ENCODE measurements at regions not wholly inside any gene's neighbourhood (a gene's known extent, or its start where the extent isn't known, plus 50 kb on each side); places are given as distances from the start of the nearest gene placed in this dataset.

GRCh38 chr1:213375002-213375401 is 324.0 kb downstream of the RPS6KC1 start:
- no peak for DNase-seq (ENCODE audit: low read depth)

DNA sequence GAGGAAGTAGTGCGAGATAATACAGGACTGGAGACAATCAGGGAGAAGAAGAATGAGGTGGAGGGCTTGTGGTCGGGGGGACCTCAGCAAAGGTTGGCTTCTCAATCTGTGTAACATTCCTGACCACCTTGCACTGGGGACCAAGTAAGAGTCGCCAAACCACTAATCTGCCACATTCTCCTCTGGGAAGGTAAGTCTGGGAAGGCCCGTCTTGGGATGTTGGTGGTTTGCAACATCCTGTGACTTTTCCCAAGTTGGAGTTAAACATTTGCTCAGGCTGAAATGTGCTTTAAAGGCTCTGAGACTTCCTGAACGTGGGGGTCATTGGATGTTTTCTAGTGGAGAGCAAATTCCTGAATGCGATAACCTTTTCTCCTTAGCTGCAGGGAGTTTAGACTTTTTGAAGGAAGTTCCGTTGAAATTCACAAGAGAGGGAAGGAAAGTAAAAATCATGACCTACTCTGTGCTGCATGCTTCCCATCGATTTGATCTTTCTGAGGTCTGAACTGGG is 325.9 kb downstream of the RPS6KC1 start:
- DNase-seq (ENCODE audit: low read depth) = no peak

DNA sequence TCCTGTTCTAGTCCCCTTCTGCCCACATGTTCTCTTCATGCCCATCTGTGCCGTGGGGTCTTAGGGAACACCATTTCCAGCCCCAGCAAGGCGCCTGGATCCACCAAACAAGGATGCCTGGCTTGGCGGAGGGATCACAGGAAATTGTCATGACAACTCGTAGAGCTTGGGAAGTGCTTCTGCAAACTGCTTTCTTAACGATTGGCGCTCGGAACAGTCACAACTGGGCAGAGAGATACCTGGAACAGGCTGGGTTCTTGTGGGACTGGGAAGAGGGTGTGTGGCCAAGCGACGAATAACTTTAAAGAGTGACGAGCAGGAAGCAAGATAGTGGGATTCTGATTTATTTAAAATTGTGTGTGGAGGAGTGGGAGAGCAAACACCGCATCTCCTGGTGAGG is 329.8 kb downstream of the RPS6KC1 start:
- no peak for DNase-seq (ENCODE audit: low read depth)

GRCh38 chr1:213381572-213382084 is 330.6 kb downstream of the RPS6KC1 start:
- DNase-seq (ENCODE audit: low read depth) = no peak

GRCh38 chr1:213383465-213383864 is 332.4 kb downstream of the RPS6KC1 start:
- DNase-seq (ENCODE audit: low read depth) = no peak

- DNase-seq (ENCODE audit: low read depth) = no peak
Measured at GRCh38 chr1:213385201-213385600, 334.2 kb downstream of the RPS6KC1 start.

GRCh38 chr1:213385806-213386324 is 334.8 kb downstream of the RPS6KC1 start:
- no peak for DNase-seq (ENCODE audit: low read depth)

GRCh38 chr1:213387380-213388015 is 336.5 kb downstream of the RPS6KC1 start:
- no peak for DNase-seq (ENCODE audit: low read depth)

- DNase-seq (ENCODE audit: low read depth) = no peak
Measured at GRCh38 chr1:213388199-213388598, 337.2 kb downstream of the RPS6KC1 start.

- no peak for DNase-seq (ENCODE audit: low read depth)
Measured at GRCh38 chr1:213389061-213389581, 338.1 kb downstream of the RPS6KC1 start.

GRCh38 chr1:213391445-213391844 is 340.4 kb downstream of the RPS6KC1 start:
- DNase-seq (ENCODE audit: low read depth) = no peak

- DNase-seq (ENCODE audit: low read depth) = no peak
Measured at GRCh38 chr1:213393860-213394259, 342.8 kb downstream of the RPS6KC1 start.

GRCh38 chr1:213394837-213395236 is 343.8 kb downstream of the RPS6KC1 start:
- DNase-seq (ENCODE audit: low read depth) = no peak

GRCh38 chr1:213397638-213398037 is 346.6 kb downstream of the RPS6KC1 start:
- no peak for DNase-seq (ENCODE audit: low read depth)

GRCh38 chr1:213399695-213400094 is 348.7 kb downstream of the RPS6KC1 start:
- no peak for DNase-seq (ENCODE audit: low read depth)

- no peak for DNase-seq (ENCODE audit: low read depth)
Measured at GRCh38 chr1:213409208-213409631, 358.2 kb downstream of the RPS6KC1 start.

- no peak for DNase-seq (ENCODE audit: low read depth)
Measured at GRCh38 chr1:213409971-213410370, 358.9 kb downstream of the RPS6KC1 start.

DNA sequence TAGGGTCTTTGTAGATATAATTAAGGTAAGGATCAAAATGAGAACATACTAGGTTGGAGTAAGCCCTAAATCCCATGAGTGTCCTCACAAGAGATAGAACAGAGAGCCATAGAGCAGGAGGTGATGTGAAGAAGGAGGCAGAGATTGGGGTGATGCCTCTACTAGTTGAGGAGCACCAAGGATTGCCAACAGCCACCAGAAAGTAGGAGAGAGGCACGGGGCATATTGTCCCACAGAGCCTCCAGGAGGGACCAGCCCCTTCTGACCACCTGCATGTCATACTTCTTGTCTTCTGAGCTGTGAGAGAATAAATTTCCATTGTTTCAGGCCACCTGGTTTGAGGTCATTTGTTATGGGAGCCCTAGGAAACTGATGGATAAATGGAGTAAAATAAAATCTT is 363.3 kb downstream of the RPS6KC1 start:
- no peak for DNase-seq (ENCODE audit: low read depth)

GRCh38 chr1:213414911-213415310 is 363.9 kb downstream of the RPS6KC1 start:
- no peak for DNase-seq (ENCODE audit: low read depth)

DNA sequence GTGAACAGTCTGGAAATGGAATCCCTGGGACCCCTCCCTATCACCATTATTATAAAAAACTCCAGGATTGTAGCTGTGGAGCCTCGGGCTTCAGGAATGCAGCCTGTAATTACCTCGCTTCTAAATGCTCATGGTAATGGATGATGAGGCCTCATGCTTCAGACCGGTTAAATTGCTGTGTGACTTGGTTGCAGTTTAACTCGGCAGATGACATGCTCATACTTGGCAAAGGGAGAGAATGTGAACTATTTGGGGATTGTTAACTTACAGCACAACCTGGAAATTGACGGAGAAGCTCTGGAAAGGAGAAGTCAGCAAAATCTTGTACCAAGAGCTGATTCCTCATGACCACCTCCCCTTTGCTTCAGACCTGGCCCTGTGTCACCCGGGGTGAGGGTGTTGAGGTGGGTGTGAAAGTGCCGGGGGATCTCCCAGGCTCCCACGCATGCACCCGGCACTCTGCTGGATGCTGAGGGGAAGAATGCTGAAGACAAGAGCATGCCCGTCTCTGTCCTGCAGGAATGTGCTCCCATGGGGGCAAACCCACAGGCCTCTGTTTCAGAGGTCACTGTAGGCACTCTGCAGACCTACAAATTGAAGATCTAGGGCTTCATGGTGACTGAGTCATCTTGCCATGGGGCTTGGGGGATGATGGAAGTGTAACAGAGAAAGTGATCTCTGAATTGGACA is 364.8 kb downstream of the RPS6KC1 start:
- no peak for DNase-seq (ENCODE audit: low read depth)

DNA sequence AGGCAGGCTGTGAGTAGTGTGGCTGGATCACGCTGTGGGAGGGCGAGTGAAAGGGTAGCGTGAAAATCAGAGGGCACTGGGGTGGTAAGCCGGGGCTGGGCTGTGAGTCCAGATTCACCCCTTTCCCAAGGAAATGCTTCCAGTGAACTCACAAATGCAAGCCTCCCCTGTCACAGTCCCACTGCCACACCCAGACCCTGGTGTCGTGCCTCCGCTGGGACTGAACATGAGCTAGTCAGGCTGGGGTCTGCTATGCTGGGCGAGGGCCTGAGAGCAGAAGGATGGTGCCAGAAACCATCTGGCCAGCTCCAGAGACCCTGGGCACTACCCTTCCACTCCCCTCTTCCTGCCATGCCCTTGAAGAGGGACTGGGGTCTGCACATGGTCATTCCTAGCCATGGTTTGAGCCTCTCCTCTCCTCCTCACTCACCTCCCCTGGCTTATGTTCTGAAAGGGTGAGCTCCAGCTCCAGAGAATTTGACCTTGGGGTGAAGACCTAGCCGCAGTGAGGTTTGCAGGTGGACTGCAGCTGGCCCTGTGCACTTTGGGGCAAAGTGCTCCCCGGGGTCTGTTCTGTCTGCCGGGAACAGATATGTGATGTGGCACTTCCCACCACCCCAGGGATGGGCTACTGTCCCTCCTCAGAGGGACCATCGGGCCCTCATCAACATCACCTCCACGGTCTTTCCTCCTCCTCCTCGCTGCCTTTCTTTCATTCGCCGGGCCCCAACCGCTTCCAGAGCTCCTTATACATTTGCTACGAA is 365.6 kb downstream of the RPS6KC1 start:
- DNase-seq (ENCODE audit: low read depth) = no peak

DNA sequence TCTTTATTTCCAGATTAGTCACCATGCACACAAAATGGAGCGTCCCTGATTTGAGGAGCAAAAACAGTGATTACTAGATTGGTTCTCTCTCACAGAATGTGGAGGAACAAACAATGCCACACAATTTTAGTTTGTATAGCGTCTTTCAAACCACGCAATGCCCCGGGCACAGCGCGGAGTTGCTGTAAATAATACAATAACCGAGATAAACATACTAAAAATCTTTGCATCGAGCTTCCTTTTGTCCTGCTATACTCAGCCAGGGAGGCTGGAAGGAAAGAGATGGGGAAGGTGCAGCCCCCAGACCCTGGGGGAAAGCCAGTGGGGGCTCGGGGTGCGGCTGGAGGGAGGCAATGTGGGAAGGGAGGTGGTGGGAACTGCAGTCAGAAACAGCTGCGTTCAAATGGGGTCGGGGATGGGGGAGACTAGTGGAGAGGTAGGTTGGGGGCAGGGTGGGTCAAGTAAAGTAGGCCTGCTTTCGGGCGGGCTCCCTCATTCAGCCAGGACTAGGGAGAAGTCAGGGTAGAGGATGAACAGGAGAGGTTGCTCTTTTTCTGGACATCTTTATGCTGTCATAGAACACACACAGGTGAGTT is 366.3 kb downstream of the RPS6KC1 start:
- no peak for DNase-seq (ENCODE audit: low read depth)
